Type B pancreatic cell (in vitro differentiated cells): ENCODE measurements at regions not wholly inside any gene's neighbourhood (a gene's known extent, or its start where the extent isn't known, plus 50 kb on each side); places are given as distances from the start of the nearest gene placed in this dataset.
"Not testable (repeated sequence)": the region's sequence is repeated elsewhere in the genome, so short reads cannot be mapped to it uniquely, and the experiment has no call there.

Experiments
- DNase-seq: peaks from one replicate; pipeline ENCODE4 v3.0.0; 2021; ENCODE audit warnings: mixed read lengths; ENCODE audit not compliant: unreplicated experiment; ENCODE audit errors: extremely low spot score
- H3K27ac Mint-ChIP-seq: 2 replicates; pipeline ENCODE4 v1.8.0; 2021; ENCODE audit warnings: mild to moderate bottlenecking, mixed read lengths
- H3K27me3 Mint-ChIP-seq: 2 replicates; pipeline ENCODE4 v1.8.0; 2021; ENCODE audit warnings: mixed read lengths
- H3K36me3 Mint-ChIP-seq: 2 replicates; pipeline ENCODE4 v1.8.0; 2021; ENCODE audit warnings: mixed read lengths
- H3K4me1 Mint-ChIP-seq: one replicate; pipeline ENCODE4 v1.8.0; 2021; ENCODE audit warnings: mixed read lengths; ENCODE audit not compliant: unreplicated experiment
- H3K4me3 Mint-ChIP-seq: 2 replicates; pipeline ENCODE4 v1.8.0; 2021; ENCODE audit warnings: mild to moderate bottlenecking, mixed read lengths
- H3K9me3 Mint-ChIP-seq: 2 replicates; pipeline ENCODE4 v1.8.0; 2021; ENCODE audit warnings: mixed read lengths
- TF ChIP-seq, protein P1 (sequence below): fragments of 200-600 bp; sonication (generic); conservative IDR thresholded peaks from 2 replicates; pipeline ENCODE4 v1.5.0; 2021; ENCODE audit warnings: antibody characterized with exemption, mild to moderate bottlenecking

DNA sequence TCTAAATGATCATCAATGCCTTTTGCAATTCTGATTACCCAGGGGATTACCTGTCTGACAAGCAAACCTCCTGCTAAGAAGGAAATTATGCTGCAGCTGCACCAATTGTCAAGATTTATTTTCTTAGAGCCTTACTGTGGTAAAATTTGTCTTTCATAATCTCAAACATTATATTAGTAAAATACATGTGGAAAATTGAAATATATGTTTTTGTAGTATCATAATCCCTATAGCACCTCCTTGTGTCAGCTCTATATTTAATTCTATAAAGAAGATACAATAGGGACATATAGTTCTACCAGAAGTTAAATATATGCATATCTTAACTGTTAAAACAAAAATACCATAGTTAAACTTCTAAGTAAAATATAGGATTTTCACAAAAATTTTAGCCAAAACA lies 655.6 kb upstream of the PCDH10 start:
- Mint-ChIP-seq H3K27me3 (no peaks in the 10 kb centered on the region), H3K9me3 (no peaks in the 10 kb centered on the region), H3K27ac (no peak overlapping the region), H3K36me3 (no peaks in the 10 kb centered on the region), H3K4me1 (no peaks in the 10 kb centered on the region), H3K4me3 (no peak overlapping the region)
- no peak for DNase-seq
- TF ChIP-seq, protein P1, sequence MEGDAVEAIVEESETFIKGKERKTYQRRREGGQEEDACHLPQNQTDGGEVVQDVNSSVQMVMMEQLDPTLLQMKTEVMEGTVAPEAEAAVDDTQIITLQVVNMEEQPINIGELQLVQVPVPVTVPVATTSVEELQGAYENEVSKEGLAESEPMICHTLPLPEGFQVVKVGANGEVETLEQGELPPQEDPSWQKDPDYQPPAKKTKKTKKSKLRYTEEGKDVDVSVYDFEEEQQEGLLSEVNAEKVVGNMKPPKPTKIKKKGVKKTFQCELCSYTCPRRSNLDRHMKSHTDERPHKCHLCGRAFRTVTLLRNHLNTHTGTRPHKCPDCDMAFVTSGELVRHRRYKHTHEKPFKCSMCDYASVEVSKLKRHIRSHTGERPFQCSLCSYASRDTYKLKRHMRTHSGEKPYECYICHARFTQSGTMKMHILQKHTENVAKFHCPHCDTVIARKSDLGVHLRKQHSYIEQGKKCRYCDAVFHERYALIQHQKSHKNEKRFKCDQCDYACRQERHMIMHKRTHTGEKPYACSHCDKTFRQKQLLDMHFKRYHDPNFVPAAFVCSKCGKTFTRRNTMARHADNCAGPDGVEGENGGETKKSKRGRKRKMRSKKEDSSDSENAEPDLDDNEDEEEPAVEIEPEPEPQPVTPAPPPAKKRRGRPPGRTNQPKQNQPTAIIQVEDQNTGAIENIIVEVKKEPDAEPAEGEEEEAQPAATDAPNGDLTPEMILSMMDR = no peak

DNA sequence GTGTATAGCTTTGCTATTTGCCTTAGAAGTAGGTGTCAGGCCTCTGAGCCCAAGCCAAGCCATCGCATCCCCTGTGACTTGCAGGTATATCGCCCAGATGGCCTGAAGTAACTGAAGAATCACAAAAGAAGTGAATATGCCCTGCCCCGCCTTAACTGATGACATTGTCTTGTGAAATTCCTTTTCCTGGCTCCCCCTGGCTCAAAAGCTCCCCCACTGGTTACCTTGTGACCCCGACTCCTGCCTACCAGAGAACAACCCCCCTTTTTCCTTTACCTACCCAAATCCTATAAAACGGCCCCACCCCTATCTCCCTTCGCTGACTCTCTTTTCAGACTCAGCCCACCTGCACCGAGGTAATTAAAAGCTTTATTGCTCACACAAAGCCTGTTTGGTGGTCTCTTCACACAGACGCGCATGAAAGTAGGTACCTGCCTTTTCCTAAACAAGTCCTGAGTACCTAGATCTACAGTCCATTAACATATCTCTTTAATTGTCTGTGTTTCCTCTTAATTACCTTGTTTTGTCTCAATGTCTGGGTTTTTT lies 653.8 kb upstream of the PCDH10 start:
- H3K27me3 Mint-ChIP-seq, H3K4me1 Mint-ChIP-seq, DNase-seq, H3K36me3 Mint-ChIP-seq, H3K9me3 Mint-ChIP-seq, H3K27ac Mint-ChIP-seq, H3K4me3 Mint-ChIP-seq: not testable (repeated sequence)

DNA sequence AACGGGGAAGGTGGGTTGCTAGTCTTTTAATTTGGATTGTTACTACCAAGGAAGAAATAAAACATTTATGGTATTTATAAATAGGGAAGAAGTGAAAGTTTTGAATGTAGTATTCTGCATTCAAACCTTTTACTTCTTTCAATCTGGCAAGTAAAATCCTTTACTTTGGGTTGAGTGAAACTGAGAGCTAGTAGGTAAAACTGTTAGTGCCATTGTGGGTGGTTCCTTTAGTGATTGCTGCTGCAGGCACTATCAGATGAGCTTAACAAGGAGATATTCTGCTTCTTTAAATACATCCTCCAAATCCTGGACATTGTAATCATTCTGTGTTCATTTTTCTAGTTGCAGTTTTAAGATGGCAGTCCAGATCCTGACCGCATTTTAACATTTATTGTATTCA lies 650.9 kb upstream of the PCDH10 start:
- no peaks in the 10 kb centered on the region for H3K4me1 Mint-ChIP-seq

DNA sequence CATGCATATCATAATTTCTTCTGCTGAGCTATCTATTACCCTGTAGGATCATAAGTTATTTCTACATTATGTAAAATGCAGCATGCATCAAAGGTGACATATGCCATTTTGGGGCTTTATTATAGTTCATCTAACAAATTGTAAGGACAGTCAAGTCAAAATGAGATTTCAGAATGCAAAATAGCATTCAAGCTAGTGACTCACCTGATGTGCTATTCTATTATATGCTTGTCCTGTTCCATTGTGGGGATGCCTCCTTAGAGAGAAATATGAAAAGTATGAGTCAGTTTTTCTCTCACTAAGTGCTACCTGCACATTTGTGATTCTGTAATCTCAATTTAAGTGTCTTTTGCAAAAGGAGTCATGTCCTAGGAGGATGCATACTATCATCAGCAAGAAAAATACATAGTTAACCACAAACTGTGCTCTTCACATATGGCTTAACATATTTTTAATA lies 647.0 kb upstream of the PCDH10 start:
- Mint-ChIP-seq H3K4me1 (no peaks in the 10 kb centered on the region), H3K27me3 (no peaks in the 10 kb centered on the region), H3K9me3 (no peaks in the 10 kb centered on the region), H3K36me3 (no peaks in the 10 kb centered on the region), H3K27ac (no peak overlapping the region), H3K4me3 (no peak overlapping the region)
- TF ChIP-seq, protein P1 = no peak
- no peak for DNase-seq

More for the DNA sequence above, 650.9 kb upstream of the PCDH10 start:
- no peak for DNase-seq
- Mint-ChIP-seq H3K27me3 (no peaks in the 10 kb centered on the region), H3K27ac (no peak overlapping the region), H3K36me3 (no peaks in the 10 kb centered on the region), H3K9me3 (no peaks in the 10 kb centered on the region), H3K4me3 (no peak overlapping the region)
- TF ChIP-seq, protein P1 = no peak

DNA sequence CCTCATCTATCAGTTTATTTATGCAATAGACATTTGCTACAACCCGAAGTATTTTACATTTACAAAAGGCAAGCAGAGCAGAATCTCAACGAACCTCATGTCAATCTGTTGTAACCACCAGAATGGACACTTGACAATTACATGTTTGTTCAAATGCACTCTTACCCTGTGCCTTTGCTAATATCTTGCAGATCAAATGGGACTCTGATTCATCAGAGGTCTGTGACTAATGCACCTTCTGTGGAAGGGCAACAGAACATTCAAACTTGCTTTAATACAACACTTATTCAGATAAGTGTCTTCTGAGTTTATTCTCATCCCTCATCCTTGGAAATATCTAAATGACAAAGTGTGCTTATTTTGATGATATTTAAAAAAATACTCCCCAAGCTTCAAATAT lies 644.7 kb upstream of the PCDH10 start:
- H3K4me3 Mint-ChIP-seq = no peak overlapping the region
- no peak for DNase-seq
- TF ChIP-seq, protein P1 = no peak
- H3K36me3 Mint-ChIP-seq = no peaks in the 10 kb centered on the region
- no peaks in the 10 kb centered on the region for H3K4me1 Mint-ChIP-seq
- H3K9me3 Mint-ChIP-seq = no peaks in the 10 kb centered on the region
- H3K27me3 Mint-ChIP-seq = no peaks in the 10 kb centered on the region
- H3K27ac Mint-ChIP-seq = no peak overlapping the region

DNA sequence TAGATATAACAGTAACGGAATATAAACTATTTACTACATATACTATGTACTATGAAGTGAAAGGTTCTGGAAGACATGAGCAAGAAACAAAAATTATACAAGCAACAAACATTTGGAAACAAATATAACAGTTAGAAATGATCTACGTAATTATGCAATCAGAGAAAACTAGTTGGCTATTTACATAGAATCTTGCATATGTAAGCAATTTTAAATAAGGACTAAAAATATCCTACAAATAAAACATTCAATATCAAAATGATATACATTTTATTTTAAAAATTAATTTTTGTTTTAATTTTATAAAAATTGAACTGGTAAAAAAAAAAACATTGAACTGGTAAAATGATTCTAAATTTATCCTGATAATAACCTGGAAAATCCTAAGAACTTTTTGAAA lies 642.5 kb upstream of the PCDH10 start:
- DNase-seq = no peak
- no peaks in the 10 kb centered on the region for H3K36me3 Mint-ChIP-seq
- no peak overlapping the region for H3K4me3 Mint-ChIP-seq
- no peaks in the 10 kb centered on the region for H3K9me3 Mint-ChIP-seq
- H3K4me1 Mint-ChIP-seq = no peaks in the 10 kb centered on the region
- TF ChIP-seq, protein P1 = no peak
- no peak overlapping the region for H3K27ac Mint-ChIP-seq
- H3K27me3 Mint-ChIP-seq = no peaks in the 10 kb centered on the region
